GM12878 (cell line): ENCODE measurements at regions not wholly inside any gene's neighbourhood (a gene's known extent, or its start where the extent isn't known, plus 50 kb on each side); places are given as distances from the start of the nearest gene placed in this dataset.

Experiments
- ATAC-seq: fragments of 200-7000 bp; cut with Tn5 transposase; 3 replicates; pipeline ENCODE4 v1.9.1; 2020; ENCODE audit warnings: mild to moderate bottlenecking, moderate library complexity
- BruUV-seq: library from RNA; stranded (reverse); fragments of 400-500 nt; replicated peaks from 2 replicates; lab custom pipeline; 2021; lab: Mats Ljungman, UMichigan
- CTCF ChIA-PET: fragments of 300-600 bp; sonication (Branson Sonifier 250); formaldehyde crosslinking; extraction: SDS; loops from one replicate; lab custom pipeline; 2021; ENCODE audit warnings: inconsistent platforms; lab: Yijun Ruan, JAX
- POLR2A ChIA-PET: fragments of 350-600 bp; formaldehyde crosslinking; extraction: SDS; loops from one replicate; lab custom pipeline; 2021; ENCODE audit warnings: inconsistent platforms; lab: Charles Lee
- RAD21 ChIA-PET: fragments of 300-600 bp; sonication (Branson Sonifier 250); formaldehyde crosslinking; loops from one replicate; lab custom pipeline; 2023; ENCODE audit warnings: antibody characterized with exemption; ENCODE audit not compliant: unreplicated experiment; lab: Charles Lee
- SMC1A ChIA-PET: fragments of 300-600 bp; sonication (Branson Sonifier 250); formaldehyde crosslinking; loops from one replicate; lab custom pipeline; 2023; ENCODE audit not compliant: unreplicated experiment, uncharacterized antibody; lab: Charles Lee
- DNase-seq: peaks from one replicate; pipeline ENCODE4 v3.0.0-alpha.2; 2011; ENCODE audit warnings: low read depth, low spot score
- FAIRE-seq: peaks from 3 replicates; lab custom pipeline; 2011; peaks lifted over from hg19 to GRCh38; lab: Jason Lieb, UNC
- H2AFZ ChIP-seq: 2 replicates; pipeline ENCODE4 v1.6.0; 2011; ENCODE audit warnings: low read depth, low read length, control low read depth; ENCODE audit not compliant: control insufficient read depth
- H3K27ac ChIP-seq: 2 replicates; pipeline ENCODE4 v1.5.1; 2011; ENCODE audit warnings: control low read depth; ENCODE audit not compliant: control insufficient read depth, insufficient read depth
- H3K27me3 ChIP-seq, 2 experiments: replicated peaks in 1 of 2; 2 replicates each; pipeline versions ENCODE4 v1.6.0 to v1.6.1; 2011; ENCODE audit warnings: low read length in 1 of 2; ENCODE audit not compliant: control insufficient read depth in 2 of 2, insufficient read depth in 2 of 2
- H3K36me3 ChIP-seq, 2 experiments: 2 replicates each; pipeline ENCODE4 v1.5.1; 2011; ENCODE audit warnings: low read length in 1 of 2; ENCODE audit not compliant: control insufficient read depth in 2 of 2, insufficient read depth in 2 of 2
- H3K4me1 ChIP-seq: 2 replicates; pipeline ENCODE4 v1.6.1; 2011; ENCODE audit warnings: mild to moderate bottlenecking, low read length, moderate library complexity, mixed read lengths; ENCODE audit not compliant: control insufficient read depth, insufficient read depth
- H3K4me2 ChIP-seq: 2 replicates; pipeline ENCODE4 v1.6.0; 2011; ENCODE audit warnings: control low read depth; ENCODE audit not compliant: control insufficient read depth, insufficient read depth
- H3K4me3 ChIP-seq: fragments of 200-600 bp; sonication (generic); 2 replicates; pipeline ENCODE4 v1.5.1; 2016
- H3K79me2 ChIP-seq: 2 replicates; pipeline ENCODE4 v1.6.0; 2011; ENCODE audit warnings: low read length; ENCODE audit not compliant: control insufficient read depth, insufficient read depth
- H3K9ac ChIP-seq: 2 replicates; pipeline ENCODE4 v1.8.0; 2011; ENCODE audit warnings: low read length, control low read depth, mixed read lengths; ENCODE audit not compliant: control insufficient read depth, insufficient read depth
- H3K9me3 ChIP-seq: replicated peaks from 3 replicates; pipeline ENCODE4 v1.5.1; 2011; ENCODE audit warnings: mild to moderate bottlenecking, low read length; ENCODE audit not compliant: control insufficient read depth, insufficient read depth
- H4K20me1 ChIP-seq: 2 replicates; pipeline ENCODE4 v1.6.0; 2011; ENCODE audit not compliant: control insufficient read depth, insufficient read depth
- CHD4 ChIP-seq: fragments of 200-600 bp; sonication (generic); IDR thresholded peaks from 2 replicates; pipeline ENCODE4 v1.6.1; 2016; ENCODE audit warnings: mild to moderate bottlenecking
- EP300 ChIP-seq, 2 experiments: fragments of 150-350 bp in 1 of 2; IDR thresholded peaks; 2 replicates each; pipeline ENCODE4 v1.6.1; 2011 to 2012; ENCODE audit warnings: low read depth in 2 of 2, low read length in 2 of 2, borderline replicate concordance in 1 of 2, improper control_type of control experiment in 1 of 2, inconsistent platforms in 1 of 2; ENCODE audit not compliant: control insufficient read depth in 1 of 2
- GABPA ChIP-seq: IDR thresholded peaks from 2 replicates; pipeline ENCODE4 v1.6.1; 2014; ENCODE audit warnings: antibody characterized with exemption, low read depth, mild to moderate bottlenecking, inconsistent platforms
- IRF4 ChIP-seq: IDR thresholded peaks from 2 replicates; pipeline ENCODE4 v1.6.1; 2011; ENCODE audit warnings: low read depth, low read length
- MTA2 ChIP-seq: fragments of 450-650 bp; IDR thresholded peaks from 2 replicates; pipeline ENCODE4 v1.6.1; 2016; ENCODE audit warnings: low read depth, mild to moderate bottlenecking, moderate library complexity
- YY1 ChIP-seq: IDR thresholded peaks from 2 replicates; pipeline ENCODE4 v1.6.1; 2011; ENCODE audit warnings: low read depth, mild to moderate bottlenecking, low read length
- ZNF24 ChIP-seq: fragments of 450-650 bp; IDR thresholded peaks from 2 replicates; pipeline ENCODE4 v1.6.1; 2017; ENCODE audit warnings: antibody characterized with exemption, mild to moderate bottlenecking
- ZNF592 ChIP-seq: fragments of 450-650 bp; IDR thresholded peaks from 2 replicates; pipeline ENCODE4 v1.6.1; 2017; ENCODE audit warnings: mild to moderate bottlenecking, moderate library complexity
- WGBS: methylation state at CpG from one replicate; pipeline ENCODE4 v1.1.6; 2016; ENCODE audit warnings: low lambda C conversion rate; ENCODE audit not compliant: insufficient replicate concordance, insufficient coverage; ENCODE audit errors: missing lambda C conversion rate; 5-methylcytosine and 5-hydroxymethylcytosine counted together
- in situ Hi-C: fragments of 300-500 bp; cut with MboI; formaldehyde crosslinking; loops from 9 replicates; pipeline ENCODE4 v1.14.3; 2018; ENCODE audit warnings: mixed read lengths
- intact Hi-C: fragments of 100-400 bp; cut with micrococcal nuclease; formaldehyde crosslinking; loops from one replicate; pipeline ENCODE4 v1.14.2; 2022; ENCODE audit not compliant: unreplicated experiment
- TF ChIP-seq, protein P1 (sequence below): fragments of 450-650 bp; conservative IDR thresholded peaks from 2 replicates; pipeline ENCODE4 v1.6.1; 2017; ENCODE audit warnings: mild to moderate bottlenecking, moderate library complexity
- TF ChIP-seq, protein P2 (sequence below): fragments of 450-650 bp; IDR thresholded peaks from 2 replicates; pipeline ENCODE4 v1.6.1; 2017; ENCODE audit warnings: antibody characterized with exemption, mild to moderate bottlenecking, moderate library complexity

- ChIA-PET SMC1A (no interaction called here), RAD21 (no interaction called here), POLR2A (no interaction called here), CTCF (no interaction called here)
- intact Hi-C loops (no loop called here), in situ Hi-C loops (no loop called here)
- BruUV-seq: no TSS peak
- H3K4me3 ChIP-seq: no peak overlapping the region
- no peak overlapping the region for H3K27ac ChIP-seq
- H3K9me3 ChIP-seq: no peaks in the 10 kb centered on the region
- H3K27me3 ChIP-seq: no peaks in the 10 kb centered on the region
- H2AFZ ChIP-seq: no peak overlapping the region
- H3K79me2 ChIP-seq: no peaks in the 10 kb centered on the region
- no peak overlapping the region for H3K4me2 ChIP-seq
- no peaks in the 10 kb centered on the region for H3K36me3 ChIP-seq
- TF ChIP-seq IRF4 (no peak), GABPA (no peak), CHD4 (no peak), EP300 (IDR thresholded peaks at IDR 0.05; ENCODE audit: borderline replicate concordance in 1 of 2, control insufficient read depth in 1 of 2, low read depth in 2 of 2, low read length in 2 of 2) (no peak)
- H4K20me1 ChIP-seq: no peaks in the 10 kb centered on the region
- no peaks in the 10 kb centered on the region for H3K4me1 ChIP-seq
- ATAC-seq (no peak), DNase-seq (no peak), FAIRE-seq (no peak)
- H3K9ac ChIP-seq: no peak overlapping the region
These were observed 87.0 kb upstream of the DNAJC19 start for GRCh38 chr3:181076558-181076957.

DNA sequence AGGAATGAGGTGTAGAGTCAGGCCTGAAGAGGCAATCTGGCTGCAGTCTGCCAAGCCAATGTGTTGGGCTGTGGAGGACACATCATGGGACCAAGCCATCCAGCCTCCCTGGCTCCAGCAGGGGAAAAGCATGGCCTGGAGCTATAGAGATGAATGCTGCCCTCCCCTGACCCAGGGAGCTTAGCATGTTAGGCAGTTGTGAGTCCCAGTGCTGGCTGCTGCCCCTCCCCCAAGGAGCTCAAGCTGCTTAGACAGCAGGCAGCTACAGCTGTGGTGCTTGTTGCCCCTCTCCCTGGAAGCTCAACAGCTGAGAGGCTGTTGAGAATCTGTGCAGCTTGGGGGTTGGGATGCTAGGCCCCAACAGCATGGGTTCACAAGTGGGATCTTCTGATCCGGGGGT lies 85.6 kb upstream of the DNAJC19 start:
- no peaks in the 10 kb centered on the region for H4K20me1 ChIP-seq
- FAIRE-seq: no peak
- no peaks in the 10 kb centered on the region for H3K4me1 ChIP-seq
- H3K9me3 ChIP-seq: no peaks in the 10 kb centered on the region
- no peak overlapping the region for H2AFZ ChIP-seq
- 75% methylated on average over 1 of the region's 1 CpG for whole genome bisulfite sequencing
- no peaks in the 10 kb centered on the region for H3K27me3 ChIP-seq
- ChIA-PET CTCF (no interaction called here), POLR2A (no interaction called here), SMC1A (no interaction called here), RAD21 (no interaction called here)
- H3K36me3 ChIP-seq: no peaks in the 10 kb centered on the region
- intact Hi-C loops (no loop called here), in situ Hi-C loops (no loop called here)
- no peak overlapping the region for H3K27ac ChIP-seq
- H3K4me3 ChIP-seq: no peak overlapping the region
- H3K4me2 ChIP-seq: no peak overlapping the region
- ATAC-seq: no peak
- no peaks in the 10 kb centered on the region for H3K79me2 ChIP-seq
- DNase-seq: no peak
- no peak overlapping the region for H3K9ac ChIP-seq
- BruUV-seq: no TSS peak
- TF ChIP-seq YY1: no peak
- TF ChIP-seq ZNF592: no peak
- TF ChIP-seq ZNF24: no peak
- TF ChIP-seq, protein P1, sequence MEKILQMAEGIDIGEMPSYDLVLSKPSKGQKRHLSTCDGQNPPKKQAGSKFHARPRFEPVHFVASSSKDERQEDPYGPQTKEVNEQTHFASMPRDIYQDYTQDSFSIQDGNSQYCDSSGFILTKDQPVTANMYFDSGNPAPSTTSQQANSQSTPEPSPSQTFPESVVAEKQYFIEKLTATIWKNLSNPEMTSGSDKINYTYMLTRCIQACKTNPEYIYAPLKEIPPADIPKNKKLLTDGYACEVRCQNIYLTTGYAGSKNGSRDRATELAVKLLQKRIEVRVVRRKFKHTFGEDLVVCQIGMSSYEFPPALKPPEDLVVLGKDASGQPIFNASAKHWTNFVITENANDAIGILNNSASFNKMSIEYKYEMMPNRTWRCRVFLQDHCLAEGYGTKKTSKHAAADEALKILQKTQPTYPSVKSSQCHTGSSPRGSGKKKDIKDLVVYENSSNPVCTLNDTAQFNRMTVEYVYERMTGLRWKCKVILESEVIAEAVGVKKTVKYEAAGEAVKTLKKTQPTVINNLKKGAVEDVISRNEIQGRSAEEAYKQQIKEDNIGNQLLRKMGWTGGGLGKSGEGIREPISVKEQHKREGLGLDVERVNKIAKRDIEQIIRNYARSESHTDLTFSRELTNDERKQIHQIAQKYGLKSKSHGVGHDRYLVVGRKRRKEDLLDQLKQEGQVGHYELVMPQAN: no peak
- TF ChIP-seq, protein P2, sequence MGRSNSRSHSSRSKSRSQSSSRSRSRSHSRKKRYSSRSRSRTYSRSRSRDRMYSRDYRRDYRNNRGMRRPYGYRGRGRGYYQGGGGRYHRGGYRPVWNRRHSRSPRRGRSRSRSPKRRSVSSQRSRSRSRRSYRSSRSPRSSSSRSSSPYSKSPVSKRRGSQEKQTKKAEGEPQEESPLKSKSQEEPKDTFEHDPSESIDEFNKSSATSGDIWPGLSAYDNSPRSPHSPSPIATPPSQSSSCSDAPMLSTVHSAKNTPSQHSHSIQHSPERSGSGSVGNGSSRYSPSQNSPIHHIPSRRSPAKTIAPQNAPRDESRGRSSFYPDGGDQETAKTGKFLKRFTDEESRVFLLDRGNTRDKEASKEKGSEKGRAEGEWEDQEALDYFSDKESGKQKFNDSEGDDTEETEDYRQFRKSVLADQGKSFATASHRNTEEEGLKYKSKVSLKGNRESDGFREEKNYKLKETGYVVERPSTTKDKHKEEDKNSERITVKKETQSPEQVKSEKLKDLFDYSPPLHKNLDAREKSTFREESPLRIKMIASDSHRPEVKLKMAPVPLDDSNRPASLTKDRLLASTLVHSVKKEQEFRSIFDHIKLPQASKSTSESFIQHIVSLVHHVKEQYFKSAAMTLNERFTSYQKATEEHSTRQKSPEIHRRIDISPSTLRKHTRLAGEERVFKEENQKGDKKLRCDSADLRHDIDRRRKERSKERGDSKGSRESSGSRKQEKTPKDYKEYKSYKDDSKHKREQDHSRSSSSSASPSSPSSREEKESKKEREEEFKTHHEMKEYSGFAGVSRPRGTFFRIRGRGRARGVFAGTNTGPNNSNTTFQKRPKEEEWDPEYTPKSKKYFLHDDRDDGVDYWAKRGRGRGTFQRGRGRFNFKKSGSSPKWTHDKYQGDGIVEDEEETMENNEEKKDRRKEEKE: no peak
- TF ChIP-seq MTA2: no peak
